ENCODE measurements at regions not wholly inside any gene's neighbourhood (a gene's known extent, or its start where the extent isn't known, plus 50 kb on each side); places are given as distances from the start of the nearest gene placed in this dataset.

DNA sequence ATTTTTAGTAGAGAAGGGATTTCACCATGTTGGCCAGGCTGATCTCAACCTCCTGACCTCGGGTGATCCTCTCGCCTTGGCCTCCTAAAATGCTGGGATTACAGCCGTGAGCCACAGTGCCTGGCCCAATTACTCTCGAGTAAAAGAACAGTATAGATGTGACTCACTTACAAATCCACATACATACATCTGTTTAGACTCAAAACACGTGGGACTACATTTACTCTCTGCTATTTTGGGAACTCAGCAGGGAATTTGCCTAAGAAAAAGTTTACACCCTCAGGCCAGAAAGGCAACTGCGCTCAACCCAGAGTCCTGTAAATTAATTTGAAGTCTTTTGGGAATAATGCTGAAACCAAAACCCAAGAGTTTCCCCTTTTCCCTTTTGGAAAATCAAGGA lies 289.7 kb downstream of the KLF6 start:
- TF ChIP-seq, protein P1, sequence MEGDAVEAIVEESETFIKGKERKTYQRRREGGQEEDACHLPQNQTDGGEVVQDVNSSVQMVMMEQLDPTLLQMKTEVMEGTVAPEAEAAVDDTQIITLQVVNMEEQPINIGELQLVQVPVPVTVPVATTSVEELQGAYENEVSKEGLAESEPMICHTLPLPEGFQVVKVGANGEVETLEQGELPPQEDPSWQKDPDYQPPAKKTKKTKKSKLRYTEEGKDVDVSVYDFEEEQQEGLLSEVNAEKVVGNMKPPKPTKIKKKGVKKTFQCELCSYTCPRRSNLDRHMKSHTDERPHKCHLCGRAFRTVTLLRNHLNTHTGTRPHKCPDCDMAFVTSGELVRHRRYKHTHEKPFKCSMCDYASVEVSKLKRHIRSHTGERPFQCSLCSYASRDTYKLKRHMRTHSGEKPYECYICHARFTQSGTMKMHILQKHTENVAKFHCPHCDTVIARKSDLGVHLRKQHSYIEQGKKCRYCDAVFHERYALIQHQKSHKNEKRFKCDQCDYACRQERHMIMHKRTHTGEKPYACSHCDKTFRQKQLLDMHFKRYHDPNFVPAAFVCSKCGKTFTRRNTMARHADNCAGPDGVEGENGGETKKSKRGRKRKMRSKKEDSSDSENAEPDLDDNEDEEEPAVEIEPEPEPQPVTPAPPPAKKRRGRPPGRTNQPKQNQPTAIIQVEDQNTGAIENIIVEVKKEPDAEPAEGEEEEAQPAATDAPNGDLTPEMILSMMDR (IDR thresholded peaks at IDR 0.05): no peak
- TF ChIP-seq POLR2A (IDR thresholded peaks at IDR 0.05) (no peak), POLR2AphosphoS5 (IDR thresholded peaks at IDR 0.05; ENCODE audit: insufficient read depth in 1 of 2, low read depth in 1 of 2) (no peak)

Measured in vagina (tissue), 2 donors.